ENCODE measurements at regions not wholly inside any gene's neighbourhood (a gene's known extent, or its start where the extent isn't known, plus 50 kb on each side); places are given as distances from the start of the nearest gene placed in this dataset.
A peak's percentile ranks its signal among the peaks of the same experiment; 100 is the strongest.

- H3K4me1 ChIP-seq (ENCODE audit: control insufficient read depth in 1 of 2, insufficient read depth in 2 of 2, low read depth in 1 of 2, low read length in 1 of 2) = peaks cover 7 to 8% of the 10 kb centered on the region in 2 experiments; a peak in 2 of 4 replicates
- H3K9me2 ChIP-seq = no peaks in the 10 kb centered on the region
- ChIA-PET CTCF (interaction anchor here (0.7 to 3.7 kb wide), 3 partner anchors 9 to 25 kb away, joined by 3 to 9 read pairs (median 4); no protein-coding TSS in a partner anchor), POLR2A (no interaction called here)
- H3K79me2 ChIP-seq (ENCODE audit: insufficient read depth) = no peaks in the 10 kb centered on the region
- TF ChIP-seq FOXM1 (IDR thresholded peaks at IDR 0.05; ENCODE audit: low read depth) = no peak
- TF ChIP-seq RXRA (IDR thresholded peaks at IDR 0.05; ENCODE audit: borderline replicate concordance, low read depth) = no peak
- TF ChIP-seq MAX (IDR thresholded peaks at IDR 0.05; ENCODE audit: low read depth) = 0 out of 2 replicates have a peak, but pooled peaks have one; percentile 17
- 38% methylated on average over 8 of the region's 9 CpGs for WGBS (ENCODE audit: low lambda C conversion rate)
- no peaks in the 10 kb centered on the region for H3K27me3 ChIP-seq (ENCODE audit: insufficient read depth)
- no peak for DNase-seq
- no peaks in the 10 kb centered on the region for H3K36me3 ChIP-seq (replicated peaks in 1 of 2; ENCODE audit: control insufficient read depth in 1 of 2, insufficient read depth in 2 of 2, low read length in 1 of 2)
- H3K4me2 ChIP-seq = no peak overlapping the region
- H2AFZ ChIP-seq (ENCODE audit: low read depth) = peak overlapping the region; percentile 77; the same call in 1 of the 2 replicates
- no peak overlapping the region for H3K4me3 ChIP-seq (ENCODE audit: low read depth in 2 of 2, low read length in 1 of 2)
- H3K9me3 ChIP-seq = no peaks in the 10 kb centered on the region
- H3K9ac ChIP-seq = no peak overlapping the region
- no peak overlapping the region for H3K27ac ChIP-seq (ENCODE audit: low read depth in 2 of 2, low read length in 1 of 2)
- no peaks in the 10 kb centered on the region for H3F3A ChIP-seq (replicated peaks; ENCODE audit: insufficient read depth)
- no peaks in the 10 kb centered on the region for H4K20me1 ChIP-seq (ENCODE audit: insufficient read depth)
Measured at GRCh38 chr12:98399532-98399931, 115.9 kb upstream of the TMPO start.

GRCh38 chr12:98401427-98401826, 114.0 kb upstream of the TMPO start:
- ChIA-PET POLR2A (no interaction called here), CTCF (no interaction called here)
- Histone ChIP-seq H2AFZ (ENCODE audit: low read depth) (no peak overlapping the region), H3K9me2 (no peaks in the 10 kb centered on the region), H4K20me1 (ENCODE audit: insufficient read depth) (no peaks in the 10 kb centered on the region), H3K4me1 (ENCODE audit: control insufficient read depth in 1 of 2, insufficient read depth in 2 of 2, low read depth in 1 of 2, low read length in 1 of 2) (peaks cover 7 to 8% of the 10 kb centered on the region in 2 experiments; a peak in 2 of 4 replicates), H3K9me3 (no peaks in the 10 kb centered on the region), H3F3A (replicated peaks; ENCODE audit: insufficient read depth) (no peaks in the 10 kb centered on the region), H3K9ac (no peak overlapping the region), H3K36me3 (replicated peaks in 1 of 2; ENCODE audit: control insufficient read depth in 1 of 2, insufficient read depth in 2 of 2, low read length in 1 of 2) (no peaks in the 10 kb centered on the region), H3K4me2 (no peak overlapping the region), H3K79me2 (ENCODE audit: insufficient read depth) (no peaks in the 10 kb centered on the region), H3K4me3 (ENCODE audit: low read depth in 2 of 2, low read length in 1 of 2) (no peak overlapping the region), H3K27me3 (ENCODE audit: insufficient read depth) (no peaks in the 10 kb centered on the region), H3K27ac (ENCODE audit: low read depth in 2 of 2, low read length in 1 of 2) (no peak overlapping the region)
- DNase-seq = peak; percentile 23
- TF ChIP-seq EZH2phosphoT487 (IDR thresholded peaks at IDR 0.05; ENCODE audit: borderline replicate concordance, low read depth) (no peak), MEF2A (IDR thresholded peaks at IDR 0.05; ENCODE audit: borderline replicate concordance, low read depth) (no peak), RCOR1 (IDR thresholded peaks at IDR 0.05; ENCODE audit: low read length) (no peak), REST (IDR thresholded peaks at IDR 0.05; ENCODE audit: low read depth, low read length) (no peak)
- 42% methylated on average over 4 of the region's 4 CpGs for WGBS (ENCODE audit: low lambda C conversion rate)

- Histone ChIP-seq H3K4me1 (ENCODE audit: control insufficient read depth in 1 of 2, insufficient read depth in 2 of 2, low read depth in 1 of 2, low read length in 1 of 2) (peaks cover 7 to 8% of the 10 kb centered on the region in 2 experiments; a peak in 2 of 4 replicates), H3F3A (replicated peaks; ENCODE audit: insufficient read depth) (no peaks in the 10 kb centered on the region), H3K27ac (ENCODE audit: low read depth in 2 of 2, low read length in 1 of 2) (no peak overlapping the region), H2AFZ (ENCODE audit: low read depth) (no peak overlapping the region), H3K9ac (no peak overlapping the region), H3K4me2 (no peak overlapping the region), H3K79me2 (ENCODE audit: insufficient read depth) (no peaks in the 10 kb centered on the region), H3K9me3 (no peaks in the 10 kb centered on the region), H3K4me3 (ENCODE audit: low read depth in 2 of 2, low read length in 1 of 2) (no peak overlapping the region), H3K9me2 (no peaks in the 10 kb centered on the region), H3K36me3 (replicated peaks in 1 of 2; ENCODE audit: control insufficient read depth in 1 of 2, insufficient read depth in 2 of 2, low read length in 1 of 2) (no peaks in the 10 kb centered on the region), H3K27me3 (ENCODE audit: insufficient read depth) (no peaks in the 10 kb centered on the region), H4K20me1 (ENCODE audit: insufficient read depth) (no peaks in the 10 kb centered on the region)
- WGBS (ENCODE audit: low lambda C conversion rate) = 62% methylated on average over 3 of the region's 3 CpGs
- CTCF ChIA-PET = interaction anchor here (1.0 kb wide), 1 partner anchor 8 kb away, joined by 3 read pairs; no protein-coding TSS in a partner anchor
- POLR2A ChIA-PET = no interaction called here
- DNase-seq = no peak
- TF ChIP-seq SMC3 (IDR thresholded peaks at IDR 0.05; ENCODE audit: low read depth, low read length) = no peak
- TF ChIP-seq GABPA (IDR thresholded peaks at IDR 0.05; ENCODE audit: low read depth) = no peak
- no peak for TF ChIP-seq MXI1 (IDR thresholded peaks at IDR 0.05; ENCODE audit: low read depth, low read length)
- TF ChIP-seq TEAD4 (IDR thresholded peaks at IDR 0.05; ENCODE audit: borderline replicate concordance, insufficient read depth) = no peak
- no peak for TF ChIP-seq EP300 (IDR thresholded peaks at IDR 0.05; ENCODE audit: borderline replicate concordance in 1 of 2, low read depth in 1 of 2, low read length in 1 of 2)
- TF ChIP-seq GATA2 (CRISPR knock-in tag; IDR thresholded peaks at IDR 0.05) = no peak
- no peak for TF ChIP-seq FOSL2 (IDR thresholded peaks at IDR 0.05; ENCODE audit: borderline replicate concordance, low read depth)
Measured at GRCh38 chr12:98402091-98402490, 113.3 kb upstream of the TMPO start.

All from SK-N-SH (cell line).